HCT116 (cell line): ENCODE measurements at regions not wholly inside any gene's neighbourhood (a gene's known extent, or its start where the extent isn't known, plus 50 kb on each side); places are given as distances from the start of the nearest gene placed in this dataset.

Source experiments
- ATAC-seq: fragments of 200-7000 bp; cut with Tn5 transposase; 2 replicates; pipeline ENCODE4 v1.9.1; 2020; ENCODE audit warnings: mild to moderate bottlenecking, moderate library complexity
- BruUV-seq: library from RNA; stranded (reverse); fragments of 400-500 nt; replicated peaks from 2 replicates; lab custom pipeline; 2021; lab: Mats Ljungman, UMichigan
- CTCF ChIA-PET: fragments of 300-600 bp; sonication (Branson Sonifier 250); formaldehyde crosslinking; loops from one replicate; lab custom pipeline; 2021; ENCODE audit warnings: antibody characterized with exemption; lab: Charles Lee
- POLR2A ChIA-PET: fragments of 300-600, 350-600 bp; sonication (Branson Sonifier 250); formaldehyde crosslinking; loops from one replicate; lab custom pipeline; 2021; ENCODE audit warnings: antibody characterized with exemption; lab: Charles Lee
- RAD21 ChIA-PET, 2 experiments: fragments of 300-600 bp; sonication (Branson Sonifier 250); formaldehyde crosslinking; loops; one replicate each; lab custom pipeline; 2023; ENCODE audit warnings: low total read pairs in 2 of 2; ENCODE audit not compliant: uncharacterized antibody in 2 of 2, unreplicated experiment in 2 of 2, low non-redundant PET in 1 of 2; lab: Charles Lee
- DNase-seq: peaks from one replicate; pipeline ENCODE4 v3.0.0-alpha.2; 2010; ENCODE audit warnings: low read depth, low spot score
- H2AFZ ChIP-seq: fragments of 200-600 bp; shearing (Covaris generic), sonication (generic); 2 replicates; pipeline ENCODE4 v1.6.1; 2017; ENCODE audit warnings: low read depth, mixed run types, mixed read lengths, antibody characterized with exemption, low read length; ENCODE audit not compliant: poor library complexity, severe bottlenecking
- H3K27ac ChIP-seq: 2 replicates; pipeline ENCODE4 v1.5.1; 2012; ENCODE audit warnings: low read depth, low read length
- H3K27me3 ChIP-seq: fragments of 200-600 bp; sonication (generic); 2 replicates; pipeline ENCODE4 v1.6.1; 2016; ENCODE audit warnings: mixed run types, low read length, mixed read lengths; ENCODE audit not compliant: insufficient read depth
- H3K36me3 ChIP-seq, 2 experiments: fragments of 200-500 bp in 1 of 2; fragments of 200-600 bp in 1 of 2; sonication (Bioruptor generic) in 1 of 2; sonication (generic) in 1 of 2; 2 replicates each; pipeline versions ENCODE4 v1.5.1 to v1.6.1; 2014 to 2016; ENCODE audit warnings: low read length in 2 of 2, inconsistent platforms in 1 of 2, mixed read lengths in 1 of 2, mixed run types in 1 of 2; ENCODE audit not compliant: insufficient read depth in 2 of 2, control insufficient read depth in 1 of 2
- H3K4me1 ChIP-seq, 2 experiments: fragments of 200-600 bp in 1 of 2; sonication (generic) in 1 of 2; 2 replicates each; pipeline versions ENCODE4 v1.5.1 to v1.6.1; 2012 to 2017; ENCODE audit warnings: low read length in 2 of 2, inconsistent platforms in 1 of 2, mild to moderate bottlenecking in 1 of 2, mixed read lengths in 1 of 2, mixed run types in 1 of 2, moderate library complexity in 1 of 2; ENCODE audit not compliant: insufficient read depth in 2 of 2, control insufficient read depth in 1 of 2
- H3K4me2 ChIP-seq: fragments of 200-600 bp; sonication (generic); 2 replicates; pipeline ENCODE4 v1.6.1; 2017; ENCODE audit warnings: mixed run types, low read length, mixed read lengths
- H3K4me3 ChIP-seq, 2 experiments: fragments of 200-600 bp in 1 of 2; sonication (generic) in 1 of 2; replicated peaks in 1 of 2; 2 replicates each; pipeline ENCODE4 v1.5.1; 2011 to 2016; ENCODE audit warnings: low read length in 2 of 2, control low read depth in 1 of 2, low read depth in 1 of 2, mild to moderate bottlenecking in 1 of 2, mixed read lengths in 1 of 2, mixed run types in 1 of 2
- H3K79me2 ChIP-seq: fragments of 200-600 bp; sonication (generic); 2 replicates; pipeline ENCODE4 v1.6.1; 2017; ENCODE audit warnings: mild to moderate bottlenecking, mixed run types, low read length, moderate library complexity, mixed read lengths; ENCODE audit not compliant: insufficient read depth
- H3K9ac ChIP-seq: fragments of 200-600 bp; sonication (generic); 2 replicates; pipeline ENCODE4 v1.6.1; 2016; ENCODE audit warnings: low read length, mixed read lengths
- H3K9me2 ChIP-seq: fragments of 200-600 bp; sonication (generic), shearing (Covaris generic); 2 replicates; pipeline ENCODE4 v1.6.1; 2017; ENCODE audit warnings: mixed run types, mild to moderate bottlenecking, moderate library complexity; ENCODE audit not compliant: insufficient read depth
- H3K9me3 ChIP-seq, 2 experiments: fragments of 200-500 bp in 1 of 2; fragments of 200-600 bp in 1 of 2; sonication (Bioruptor generic) in 1 of 2; sonication (generic) in 1 of 2; 2 replicates each; pipeline ENCODE4 v1.6.1; 2014 to 2017; ENCODE audit warnings: low read length in 2 of 2, mixed read lengths in 2 of 2, inconsistent platforms in 1 of 2, low read depth in 1 of 2, mild to moderate bottlenecking in 1 of 2, mixed run types in 1 of 2, moderate library complexity in 1 of 2; ENCODE audit not compliant: control insufficient read depth in 1 of 2, insufficient read depth in 1 of 2
- H4K20me1 ChIP-seq: fragments of 200-600 bp; sonication (generic), shearing (Covaris generic); 2 replicates; pipeline ENCODE4 v1.6.1; 2017; ENCODE audit warnings: mixed run types, mild to moderate bottlenecking, moderate library complexity; ENCODE audit not compliant: insufficient read depth
- ATF3 ChIP-seq: IDR thresholded peaks from 2 replicates; pipeline ENCODE4 v1.6.1; 2012
- CTCF ChIP-seq, 3 experiments: fragments of 200-600 bp in 1 of 3; sonication (generic) in 1 of 3; IDR thresholded peaks in 2 of 3; conservative IDR thresholded peaks in 1 of 3; 2 replicates each; pipeline ENCODE4 v1.5.1; 2012 to 2017; ENCODE audit warnings: low read depth in 2 of 3, low read length in 2 of 3, antibody characterized with exemption in 1 of 3, borderline replicate concordance in 1 of 3, control low read depth in 1 of 3, mild to moderate bottlenecking in 1 of 3, mixed read lengths in 1 of 3, mixed run types in 1 of 3, moderate library complexity in 1 of 3; ENCODE audit not compliant: insufficient read depth in 1 of 3
- ELF1 ChIP-seq: IDR thresholded peaks from 2 replicates; pipeline ENCODE4 v1.6.1; 2012; ENCODE audit warnings: low read depth, borderline replicate concordance
- EZH2 ChIP-seq: fragments of 200-600 bp; sonication (generic); IDR thresholded peaks from 2 replicates; pipeline ENCODE4 v1.6.1; 2017; ENCODE audit warnings: antibody characterized with exemption, mixed run types
- RAD21 ChIP-seq: IDR thresholded peaks from 2 replicates; pipeline ENCODE4 v1.6.1; 2012; ENCODE audit warnings: low read depth, mild to moderate bottlenecking
- REST ChIP-seq: IDR thresholded peaks from 2 replicates; pipeline ENCODE4 v1.6.1; 2012; ENCODE audit warnings: low read depth
- SIN3A ChIP-seq: IDR thresholded peaks from 2 replicates; pipeline ENCODE4 v1.6.1; 2012; ENCODE audit warnings: low read depth
- SP1 ChIP-seq: IDR thresholded peaks from 2 replicates; pipeline ENCODE4 v1.6.1; 2012; ENCODE audit warnings: low read depth
- YY1 ChIP-seq: IDR thresholded peaks from 2 replicates; pipeline ENCODE4 v1.6.1; 2011; ENCODE audit warnings: low read length, low read depth, moderate library complexity, mild to moderate bottlenecking; ENCODE audit not compliant: insufficient replicate concordance; ENCODE audit errors: extremely low read depth
- ZBTB33 ChIP-seq: IDR thresholded peaks from 2 replicates; pipeline ENCODE4 v1.6.1; 2011; ENCODE audit warnings: mild to moderate bottlenecking, low read length, moderate library complexity; ENCODE audit not compliant: insufficient replicate concordance; ENCODE audit errors: extremely low read depth
- ZFX ChIP-seq: fragments of 450-650 bp; IDR thresholded peaks from 2 replicates; pipeline ENCODE4 v1.6.1; 2017
- intact Hi-C: fragments of 100-400 bp; cut with micrococcal nuclease; formaldehyde crosslinking; loops from 2 replicates; pipeline ENCODE4 v1.10.0; 2022

GRCh38 chr1:101406271-101406670 is 169.5 kb downstream of the S1PR1 start (continued):
- TF ChIP-seq RAD21 = no peak

- Histone ChIP-seq H3K9me3 (no peaks in the 10 kb centered on the region), H3K9ac (no peak overlapping the region), H3K36me3 (no peaks in the 10 kb centered on the region), H3K27me3 (no peaks in the 10 kb centered on the region), H3K4me2 (no peak overlapping the region), H3K9me2 (no peaks in the 10 kb centered on the region), H2AFZ (no peak overlapping the region), H3K79me2 (no peaks in the 10 kb centered on the region), H3K27ac (no peak overlapping the region), H4K20me1 (no peaks in the 10 kb centered on the region), H3K4me3 (no peak overlapping the region), H3K4me1 (no peaks in the 10 kb centered on the region)
- ChIA-PET CTCF (no interaction called here), POLR2A (no interaction called here), RAD21 (no interaction called here)
- DNase-seq = no peak
- TF ChIP-seq YY1 (no peak), SP1 (no peak), ATF3 (no peak), ZBTB33 (no peak), SIN3A (no peak), REST (no peak), ELF1 (no peak), CTCF (IDR thresholded peaks at IDR 0.05 in 2 of 3, conservative IDR thresholded peaks at IDR 0.05 in 1 of 3; ENCODE audit: borderline replicate concordance in 1 of 3, insufficient read depth in 1 of 3, low read depth in 2 of 3, low read length in 2 of 3) (no peak), EZH2 (no peak), ZFX (no peak)
- ATAC-seq = no peak
- intact Hi-C loops = no loop called here
- no TSS peak for BruUV-seq
Measured at GRCh38 chr1:101406681-101407080, 169.9 kb downstream of the S1PR1 start.
